NCI-H128 (cell line): ENCODE measurements at regions not wholly inside any gene's neighbourhood (a gene's known extent, or its start where the extent isn't known, plus 50 kb on each side); places are given as distances from the start of the nearest gene placed in this dataset.
"Not testable (repeated sequence)": the region's sequence is repeated elsewhere in the genome, so short reads cannot be mapped to it uniquely, and the experiment has no call there.

Source experiments
- DNase-seq: peaks from one replicate; lab custom pipeline; 2025; ENCODE audit not compliant: unreplicated experiment; lab: John Stamatoyannopoulos, UW

- no peak for DNase-seq
These were observed 515.3 kb downstream of the RMST start for GRCh38 chr12:97977870-97978405.

- DNase-seq: no peak
These were observed 520.1 kb downstream of the RMST start for GRCh38 chr12:97982684-97983083.

GRCh38 chr12:97983796-97984195, 521.2 kb downstream of the RMST start:
- DNase-seq: no peak

GRCh38 chr12:97984436-97984835, 521.8 kb downstream of the RMST start:
- no peak for DNase-seq

- no peak for DNase-seq
These were observed 522.5 kb downstream of the RMST start for GRCh38 chr12:97984974-97985580.

- DNase-seq: no peak
These were observed 523.2 kb downstream of the RMST start for GRCh38 chr12:97985834-97986233.

GRCh38 chr12:97988588-97988987, 526.0 kb downstream of the RMST start:
- not testable (repeated sequence) for DNase-seq

GRCh38 chr12:97989366-97989940, 525.9 kb upstream of the TMPO start:
- no peak for DNase-seq

GRCh38 chr12:97994746-97995484, 520.5 kb upstream of the TMPO start:
- DNase-seq: no peak

GRCh38 chr12:97995559-97995958, 519.8 kb upstream of the TMPO start:
- no peak for DNase-seq

GRCh38 chr12:98001430-98001829, 514.0 kb upstream of the TMPO start:
- DNase-seq: no peak

GRCh38 chr12:98002887-98003493, 512.4 kb upstream of the TMPO start:
- DNase-seq: peak; percentile 8

- DNase-seq: no peak
These were observed 507.4 kb upstream of the TMPO start for GRCh38 chr12:98007963-98008362.

- no peak for DNase-seq
These were observed 501.8 kb upstream of the TMPO start for GRCh38 chr12:98013560-98013959.

GRCh38 chr12:98018836-98019235, 496.6 kb upstream of the TMPO start:
- DNase-seq: no peak

GRCh38 chr12:98020376-98020775, 495.0 kb upstream of the TMPO start:
- DNase-seq: no peak

- no peak for DNase-seq
These were observed 492.4 kb upstream of the TMPO start for GRCh38 chr12:98022961-98023360.

GRCh38 chr12:98037401-98038140, 477.8 kb upstream of the TMPO start:
- DNase-seq: no peak

- no peak for DNase-seq
These were observed 472.7 kb upstream of the TMPO start for GRCh38 chr12:98042668-98043067.

- no peak for DNase-seq
These were observed 470.0 kb upstream of the TMPO start for GRCh38 chr12:98045395-98045794.

GRCh38 chr12:98048326-98048725, 467.1 kb upstream of the TMPO start:
- no peak for DNase-seq
